GM10248 (cell line): ENCODE measurements at regions not wholly inside any gene's neighbourhood (a gene's known extent, or its start where the extent isn't known, plus 50 kb on each side); places are given as distances from the start of the nearest gene placed in this dataset.

Source experiments
- CTCF ChIA-PET: fragments of 300-600 bp; sonication (Branson Sonifier 250); formaldehyde crosslinking; extraction: SDS; loops from one replicate; lab custom pipeline; 2021; ENCODE audit warnings: antibody characterized with exemption; lab: Yijun Ruan, JAX
- POLR2A ChIA-PET: fragments of 350-650 bp; sonication (Branson Sonifier 250); formaldehyde crosslinking; extraction: SDS; loops from one replicate; lab custom pipeline; 2020; ENCODE audit warnings: antibody characterized with exemption; lab: Yijun Ruan, JAX
- DNase-seq: peaks from one replicate; pipeline ENCODE4 v3.0.0; 2012; ENCODE audit errors: extremely low spot score
- TF ChIP-seq, protein P1 (sequence below): IDR thresholded peaks from 2 replicates; pipeline ENCODE4 v1.5.1; 2012; ENCODE audit warnings: mild to moderate bottlenecking, low read depth; ENCODE audit errors: extremely low read depth, missing control alignments, control extremely low read depth

DNA sequence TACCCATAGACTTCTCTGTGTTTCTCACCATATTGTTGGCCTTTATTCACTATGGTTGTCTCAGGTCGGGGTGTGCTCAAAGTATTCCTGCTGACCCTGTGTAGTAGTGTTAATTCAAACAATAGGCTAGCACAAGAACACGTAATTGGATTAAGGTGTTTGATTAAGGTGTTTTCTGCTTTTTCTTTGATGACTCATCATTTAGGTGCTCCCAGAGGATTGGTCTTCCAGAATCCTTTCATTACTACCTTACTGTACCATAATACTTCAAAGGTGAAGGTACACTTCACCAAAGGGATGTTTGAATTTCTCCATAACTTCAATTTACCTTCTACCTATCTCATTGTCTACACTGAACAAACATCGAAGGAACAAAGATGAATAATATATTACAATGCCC is 121.7 kb upstream of the CCDC160 start:
- TF ChIP-seq, protein P1, sequence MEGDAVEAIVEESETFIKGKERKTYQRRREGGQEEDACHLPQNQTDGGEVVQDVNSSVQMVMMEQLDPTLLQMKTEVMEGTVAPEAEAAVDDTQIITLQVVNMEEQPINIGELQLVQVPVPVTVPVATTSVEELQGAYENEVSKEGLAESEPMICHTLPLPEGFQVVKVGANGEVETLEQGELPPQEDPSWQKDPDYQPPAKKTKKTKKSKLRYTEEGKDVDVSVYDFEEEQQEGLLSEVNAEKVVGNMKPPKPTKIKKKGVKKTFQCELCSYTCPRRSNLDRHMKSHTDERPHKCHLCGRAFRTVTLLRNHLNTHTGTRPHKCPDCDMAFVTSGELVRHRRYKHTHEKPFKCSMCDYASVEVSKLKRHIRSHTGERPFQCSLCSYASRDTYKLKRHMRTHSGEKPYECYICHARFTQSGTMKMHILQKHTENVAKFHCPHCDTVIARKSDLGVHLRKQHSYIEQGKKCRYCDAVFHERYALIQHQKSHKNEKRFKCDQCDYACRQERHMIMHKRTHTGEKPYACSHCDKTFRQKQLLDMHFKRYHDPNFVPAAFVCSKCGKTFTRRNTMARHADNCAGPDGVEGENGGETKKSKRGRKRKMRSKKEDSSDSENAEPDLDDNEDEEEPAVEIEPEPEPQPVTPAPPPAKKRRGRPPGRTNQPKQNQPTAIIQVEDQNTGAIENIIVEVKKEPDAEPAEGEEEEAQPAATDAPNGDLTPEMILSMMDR, result no peak
- DNase-seq, result no peak
- ChIA-PET POLR2A (no interaction called here), CTCF (interaction anchor here (1.7 kb wide), 1 partner anchor 14 kb away, joined by 3 read pairs; no protein-coding TSS in a partner anchor)

DNA sequence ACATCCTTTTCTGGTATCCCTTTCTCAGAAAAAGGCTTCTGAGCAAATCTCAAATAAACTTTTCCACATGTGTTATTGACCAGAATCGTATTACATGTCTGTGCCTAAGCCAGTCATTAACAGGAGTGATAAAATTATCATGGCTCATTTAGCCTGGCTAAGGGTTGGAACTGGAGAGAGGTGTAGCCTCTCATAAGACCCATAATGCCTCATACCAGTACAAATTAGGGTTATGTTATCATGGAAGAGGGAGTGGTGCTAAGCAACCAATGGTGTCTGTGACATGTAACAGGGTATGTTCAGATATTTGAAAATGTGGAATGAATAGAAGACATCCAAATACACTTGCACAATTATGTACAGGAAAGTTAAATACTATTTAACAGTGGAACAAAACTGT is 99.6 kb upstream of the CCDC160 start:
- ChIA-PET POLR2A (no interaction called here), CTCF (no interaction called here)

DNA sequence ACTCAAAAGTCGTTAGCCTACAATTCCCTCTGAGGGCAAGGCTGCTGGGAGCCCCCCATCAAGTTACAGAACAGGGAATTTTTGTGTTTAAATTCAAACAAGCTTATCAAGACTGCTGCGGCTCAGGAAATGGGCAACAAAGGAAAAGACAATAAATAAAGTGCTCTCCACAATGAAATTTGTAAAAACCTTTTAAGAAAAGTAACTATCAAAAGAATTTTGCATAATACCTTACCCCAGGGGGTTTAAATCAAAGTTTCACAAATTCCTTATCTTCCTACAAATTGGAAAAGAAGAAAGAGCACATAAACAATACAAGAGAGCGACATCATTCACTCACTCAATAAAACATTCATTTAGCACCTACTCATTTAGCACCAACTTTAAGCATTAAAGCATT is 97.9 kb upstream of the CCDC160 start:
- no peak for DNase-seq
- CTCF ChIA-PET, result no interaction called here
- TF ChIP-seq, protein P1, result no peak
- POLR2A ChIA-PET, result no interaction called here

More for the DNA sequence above, 99.6 kb upstream of the CCDC160 start:
- no peak for DNase-seq
- TF ChIP-seq, protein P1, result no peak

DNA sequence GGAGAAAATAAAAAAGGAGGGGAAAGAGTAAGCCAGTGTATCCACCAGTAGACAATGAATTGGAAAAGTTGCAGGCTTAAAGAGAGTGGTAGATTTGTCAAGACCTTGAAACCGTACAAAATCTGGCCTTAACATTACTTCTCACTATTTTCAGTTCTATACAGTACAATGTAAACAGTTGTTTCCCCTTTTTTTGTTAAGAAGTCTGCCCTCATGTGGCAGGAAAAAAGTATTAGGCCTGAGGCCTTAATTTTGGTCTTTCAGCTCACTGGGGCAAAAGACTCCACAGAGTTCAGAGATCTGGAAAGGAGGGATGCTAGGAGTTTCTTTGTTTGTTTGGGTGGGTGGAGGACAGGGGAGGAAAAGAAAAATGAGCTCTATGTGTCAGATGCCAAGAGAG is 92.8 kb upstream of the CCDC160 start:
- ChIA-PET CTCF (interaction anchor here (1.0 to 1.6 kb wide), 5 partner anchors 10 to 354 kb away, joined by 3 to 9 read pairs (median 6); no protein-coding TSS in a partner anchor), POLR2A (no interaction called here)
- peak; percentile 24 for DNase-seq
- TF ChIP-seq, protein P1, result peak; percentile 36

DNA sequence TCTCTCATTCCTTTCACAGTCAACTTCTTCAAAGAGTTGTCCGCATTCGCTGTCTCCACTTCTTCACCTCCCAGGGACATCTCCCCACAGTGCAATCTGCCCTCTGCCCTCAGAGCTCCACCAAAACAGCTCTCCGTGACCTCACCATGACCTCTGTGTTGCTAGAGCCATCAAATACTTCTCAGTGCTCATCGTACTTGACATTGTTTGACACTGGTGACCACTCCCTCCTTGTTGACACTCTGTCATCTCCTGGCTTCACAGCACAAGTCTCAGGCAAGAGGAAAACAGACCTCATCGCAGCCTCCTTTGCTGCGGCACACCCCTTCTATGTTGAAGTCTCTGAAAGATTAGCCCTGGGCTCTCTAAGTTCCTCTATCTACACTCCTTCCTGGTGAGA is 90.5 kb upstream of the CCDC160 start:
- no peak for DNase-seq
- ChIA-PET POLR2A (no interaction called here), CTCF (interaction anchor here (1.0 kb wide), 1 partner anchor 353 kb away, joined by 3 read pairs; no protein-coding TSS in a partner anchor)
- TF ChIP-seq, protein P1, result no peak

DNA sequence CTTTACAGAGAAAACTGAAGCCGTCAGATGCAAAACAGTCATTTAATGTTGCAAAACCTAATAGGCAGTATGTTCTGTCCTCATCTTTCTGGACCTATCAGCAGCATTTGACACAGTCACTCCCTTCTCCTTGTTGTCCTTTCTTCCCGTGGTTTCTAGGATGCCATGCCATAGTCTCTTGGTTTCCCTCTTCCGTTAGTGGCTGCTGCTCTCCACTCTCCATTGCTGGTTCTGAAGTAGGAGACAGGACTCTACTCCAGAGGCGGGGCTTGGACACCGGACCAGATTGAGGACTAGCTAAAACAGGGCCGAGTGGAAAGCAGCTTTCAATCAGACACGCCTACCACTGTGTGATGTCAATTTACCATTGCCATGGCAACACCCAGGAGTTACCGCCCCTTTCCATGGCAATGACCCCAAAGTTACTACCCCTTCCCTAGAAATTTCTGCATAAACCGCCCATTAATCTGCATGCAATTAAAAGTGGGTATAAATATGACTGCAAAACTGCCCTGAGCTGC is 88.8 kb upstream of the CCDC160 start:
- ChIA-PET POLR2A (no interaction called here), CTCF (no interaction called here)
- TF ChIP-seq, protein P1, result no peak
- DNase-seq, result no peak
